Activated CD8-positive, alpha-beta T cell treated with anti-CD3 and anti-CD28 coated beads for 36 hours (primary cell): ENCODE measurements at regions not wholly inside any gene's neighbourhood (a gene's known extent, or its start where the extent isn't known, plus 50 kb on each side); places are given as distances from the start of the nearest gene placed in this dataset.

Experiments
- ATAC-seq: fragments of 200-7000 bp; cut with Tn5 transposase; one replicate; pipeline ENCODE4 v1.10.0; 2021; ENCODE audit warnings: mild to moderate bottlenecking, moderate library complexity
- CTCF ChIA-PET: fragments of 350-600 bp; sonication (Branson Sonifier 250); formaldehyde crosslinking; loops from one replicate; lab custom pipeline; 2021; ENCODE audit warnings: antibody characterized with exemption; lab: Charles Lee
- POLR2A ChIA-PET: fragments of 350-600 bp; sonication (Branson Sonifier 250); formaldehyde crosslinking; loops from one replicate; lab custom pipeline; 2021; ENCODE audit warnings: antibody characterized with exemption; lab: Charles Lee
- DNase-seq: peaks from one replicate; pipeline ENCODE4 v3.0.0-alpha.2; 2020
- H3K27ac Mint-ChIP-seq: one replicate; pipeline ENCODE4 v1.8.0; 2021; ENCODE audit warnings: mild to moderate bottlenecking, mixed read lengths
- H3K27me3 Mint-ChIP-seq: one replicate; pipeline ENCODE4 v1.8.0; 2021; ENCODE audit warnings: mixed read lengths
- H3K36me3 Mint-ChIP-seq: one replicate; pipeline ENCODE4 v1.8.0; 2021; ENCODE audit warnings: low read depth, mixed read lengths
- H3K4me1 Mint-ChIP-seq: one replicate; pipeline ENCODE4 v1.8.0; 2021; ENCODE audit warnings: low read depth, mixed read lengths
- H3K4me3 Mint-ChIP-seq: one replicate; pipeline ENCODE4 v1.8.0; 2021; ENCODE audit warnings: mild to moderate bottlenecking, moderate library complexity, mixed read lengths
- H3K9me3 Mint-ChIP-seq: one replicate; pipeline ENCODE4 v1.8.0; 2021; ENCODE audit warnings: mixed read lengths
- CTCF ChIP-seq: fragments of 200-600 bp; IDR thresholded peaks from one replicate; pipeline ENCODE4 v1.8.0; 2022; ENCODE audit warnings: antibody characterized with exemption, mild to moderate bottlenecking
- intact Hi-C: fragments of 100-400 bp; cut with micrococcal nuclease; formaldehyde crosslinking; loops from one replicate; pipeline ENCODE4 v1.10.0; 2022

DNA sequence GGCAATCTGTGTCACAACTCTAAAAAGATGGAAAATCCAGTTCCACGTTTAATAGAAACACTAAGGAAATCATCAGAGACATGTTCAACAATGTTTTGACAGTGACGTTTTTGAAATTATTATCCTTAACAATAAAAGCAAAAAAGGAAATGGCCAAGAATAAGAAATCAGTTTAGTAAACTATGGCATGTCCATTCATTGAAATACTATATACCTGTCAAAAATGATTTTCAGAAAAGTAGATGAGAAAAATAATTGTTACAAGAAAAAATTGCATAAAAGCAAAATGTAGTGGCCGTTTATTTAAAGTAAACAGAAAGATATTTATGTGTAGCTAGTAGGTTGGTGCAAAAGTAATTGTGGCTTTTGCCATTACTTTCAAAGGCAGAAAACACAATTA is 345.4 kb upstream of the NPSR1 start:
- ATAC-seq (no peak), DNase-seq (no peak)
- no peak overlapping the region for H3K27ac Mint-ChIP-seq
- no peak overlapping the region for H3K4me3 Mint-ChIP-seq
- H3K4me1 Mint-ChIP-seq, result no peaks in the 10 kb centered on the region
- H3K36me3 Mint-ChIP-seq, result no peaks in the 10 kb centered on the region
- H3K27me3 Mint-ChIP-seq, result no peaks in the 10 kb centered on the region
- TF ChIP-seq CTCF, result no peak
- peaks cover 9% of the 10 kb centered on the region for H3K9me3 Mint-ChIP-seq
- ChIA-PET POLR2A (no interaction called here), CTCF (no interaction called here)
- intact Hi-C loops, result no loop called here

GRCh38 chr7:34313289-34313688 is 344.7 kb upstream of the NPSR1 start:
- no peak overlapping the region for H3K4me3 Mint-ChIP-seq
- H3K9me3 Mint-ChIP-seq, result peaks cover 9% of the 10 kb centered on the region
- no peak for TF ChIP-seq CTCF
- ATAC-seq (no peak), DNase-seq (no peak)
- CTCF ChIA-PET, result no interaction called here
- intact Hi-C loops, result no loop called here
- no peaks in the 10 kb centered on the region for H3K4me1 Mint-ChIP-seq
- POLR2A ChIA-PET, result no interaction called here
- no peaks in the 10 kb centered on the region for H3K27me3 Mint-ChIP-seq
- H3K36me3 Mint-ChIP-seq, result no peaks in the 10 kb centered on the region
- no peak overlapping the region for H3K27ac Mint-ChIP-seq

GRCh38 chr7:34315032-34315431 is 343.0 kb upstream of the NPSR1 start:
- CTCF ChIA-PET, result no interaction called here
- DNase-seq (no peak), ATAC-seq (no peak)
- TF ChIP-seq CTCF, result no peak
- Mint-ChIP-seq H3K27me3 (no peaks in the 10 kb centered on the region), H3K36me3 (no peaks in the 10 kb centered on the region), H3K27ac (no peak overlapping the region), H3K4me1 (no peaks in the 10 kb centered on the region), H3K4me3 (no peak overlapping the region), H3K9me3 (peaks cover 9% of the 10 kb centered on the region)
- POLR2A ChIA-PET, result no interaction called here
- intact Hi-C loops, result no loop called here

- TF ChIP-seq CTCF, result no peak
- no peak overlapping the region for H3K27ac Mint-ChIP-seq
- CTCF ChIA-PET, result no interaction called here
- no peak overlapping the region for H3K4me3 Mint-ChIP-seq
- peaks cover 2% of the 10 kb centered on the region for H3K4me1 Mint-ChIP-seq
- H3K9me3 Mint-ChIP-seq, result peaks cover 9% of the 10 kb centered on the region
- DNase-seq (no peak), ATAC-seq (no peak)
- H3K36me3 Mint-ChIP-seq, result no peaks in the 10 kb centered on the region
- POLR2A ChIA-PET, result no interaction called here
- intact Hi-C loops, result no loop called here
- peaks cover 11% of the 10 kb centered on the region for H3K27me3 Mint-ChIP-seq
These were observed 341.0 kb upstream of the NPSR1 start for GRCh38 chr7:34317039-34317438.

DNA sequence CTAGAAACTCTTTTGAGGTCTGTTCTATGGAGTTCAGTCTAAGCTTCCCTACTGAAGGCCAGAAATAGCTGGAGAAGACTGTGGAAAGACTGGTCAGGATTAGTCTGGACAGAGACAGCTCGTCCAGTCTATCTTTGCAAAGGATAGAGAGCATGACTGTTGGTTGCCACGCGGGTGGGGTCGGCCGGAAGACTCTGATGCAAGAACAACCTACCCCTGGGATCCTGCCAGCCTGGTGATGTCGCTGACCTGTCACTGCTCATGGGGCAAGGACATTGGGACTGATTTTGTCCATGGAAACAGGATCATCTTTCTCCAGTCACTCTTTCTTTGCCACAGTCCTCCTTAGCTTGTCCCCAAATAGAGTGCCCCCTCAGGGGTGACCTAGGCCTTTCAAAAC is 337.6 kb upstream of the NPSR1 start:
- Mint-ChIP-seq H3K4me1 (peaks cover 2% of the 10 kb centered on the region), H3K4me3 (no peak overlapping the region), H3K36me3 (no peaks in the 10 kb centered on the region), H3K27ac (no peak overlapping the region), H3K27me3 (peaks cover 15% of the 10 kb centered on the region), H3K9me3 (no peaks in the 10 kb centered on the region)
- ATAC-seq (no peak), DNase-seq (no peak)
- intact Hi-C loops, result no loop called here
- ChIA-PET POLR2A (interaction anchor here (1.0 kb wide), 1 partner anchor 10 kb away, joined by 3 read pairs; no protein-coding TSS in a partner anchor), CTCF (interaction anchor here (0.9 to 2.1 kb wide), 12 partner anchors 10 to 477 kb away, joined by 3 to 10 read pairs (median 4); no protein-coding TSS in a partner anchor)
- TF ChIP-seq CTCF, result no peak
